HL-60 (cell line): ENCODE measurements at regions not wholly inside any gene's neighbourhood (a gene's known extent, or its start where the extent isn't known, plus 50 kb on each side); places are given as distances from the start of the nearest gene placed in this dataset.

Experiments used
- DNase-seq, 2 experiments: peaks; one replicate each; pipeline ENCODE4 v3.0.0-alpha.2; 2010 to 2020; ENCODE audit warnings: low read depth in 1 of 2, low spot score in 1 of 2
- H3K27ac ChIP-seq: fragments of 250-450 bp; sonication (Bioruptor Pico); replicated peaks from 2 replicates; pipeline ENCODE4 v1.5.1; 2020; ENCODE audit warnings: mild to moderate bottlenecking, moderate library complexity
- H3K27me3 ChIP-seq: fragments of 250-450 bp; sonication (Bioruptor Pico); 2 replicates; pipeline ENCODE4 v1.5.1; 2021; ENCODE audit warnings: mild to moderate bottlenecking, moderate library complexity; ENCODE audit not compliant: insufficient read depth, poor library complexity, severe bottlenecking
- H3K4me3 ChIP-seq: replicated peaks from 2 replicates; pipeline ENCODE4 v1.5.1; 2011; ENCODE audit warnings: mild to moderate bottlenecking, control low read depth, low read length; ENCODE audit not compliant: insufficient read depth
- GABPA ChIP-seq: IDR thresholded peaks from 2 replicates; pipeline ENCODE4 v1.6.1; 2012; ENCODE audit warnings: low read depth
- POLR2AphosphoS5 ChIP-seq: IDR thresholded peaks from 2 replicates; pipeline ENCODE4 v1.6.1; 2012; ENCODE audit warnings: low read depth
- REST ChIP-seq: IDR thresholded peaks from 2 replicates; pipeline ENCODE4 v1.6.1; 2012; ENCODE audit warnings: low read depth; ENCODE audit not compliant: insufficient replicate concordance
- SPI1 ChIP-seq: IDR thresholded peaks from 2 replicates; pipeline ENCODE4 v1.6.1; 2012; ENCODE audit warnings: low read depth, mild to moderate bottlenecking, borderline replicate concordance
- TF ChIP-seq, protein P1 (sequence below): IDR thresholded peaks from one replicate; pipeline ENCODE4 v1.5.1; 2011; ENCODE audit warnings: low read length, control low read depth, inconsistent platforms; ENCODE audit not compliant: insufficient read depth

GRCh38 chr6:40962241-40962640 lies 76.8 kb downstream of the UNC5CL start:
- H3K27ac ChIP-seq, result no peak overlapping the region
- H3K27me3 ChIP-seq, result no peaks in the 10 kb centered on the region
- TF ChIP-seq, protein P1, sequence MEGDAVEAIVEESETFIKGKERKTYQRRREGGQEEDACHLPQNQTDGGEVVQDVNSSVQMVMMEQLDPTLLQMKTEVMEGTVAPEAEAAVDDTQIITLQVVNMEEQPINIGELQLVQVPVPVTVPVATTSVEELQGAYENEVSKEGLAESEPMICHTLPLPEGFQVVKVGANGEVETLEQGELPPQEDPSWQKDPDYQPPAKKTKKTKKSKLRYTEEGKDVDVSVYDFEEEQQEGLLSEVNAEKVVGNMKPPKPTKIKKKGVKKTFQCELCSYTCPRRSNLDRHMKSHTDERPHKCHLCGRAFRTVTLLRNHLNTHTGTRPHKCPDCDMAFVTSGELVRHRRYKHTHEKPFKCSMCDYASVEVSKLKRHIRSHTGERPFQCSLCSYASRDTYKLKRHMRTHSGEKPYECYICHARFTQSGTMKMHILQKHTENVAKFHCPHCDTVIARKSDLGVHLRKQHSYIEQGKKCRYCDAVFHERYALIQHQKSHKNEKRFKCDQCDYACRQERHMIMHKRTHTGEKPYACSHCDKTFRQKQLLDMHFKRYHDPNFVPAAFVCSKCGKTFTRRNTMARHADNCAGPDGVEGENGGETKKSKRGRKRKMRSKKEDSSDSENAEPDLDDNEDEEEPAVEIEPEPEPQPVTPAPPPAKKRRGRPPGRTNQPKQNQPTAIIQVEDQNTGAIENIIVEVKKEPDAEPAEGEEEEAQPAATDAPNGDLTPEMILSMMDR, result no peak
- TF ChIP-seq POLR2AphosphoS5 (no peak), SPI1 (peak; percentile 31; the same call in 1 of the 2 replicates), REST (no peak), GABPA (no peak)
- H3K4me3 ChIP-seq, result no peak overlapping the region
- DNase-seq, result peak in 1 of 2 experiments; percentile 12

DNA sequence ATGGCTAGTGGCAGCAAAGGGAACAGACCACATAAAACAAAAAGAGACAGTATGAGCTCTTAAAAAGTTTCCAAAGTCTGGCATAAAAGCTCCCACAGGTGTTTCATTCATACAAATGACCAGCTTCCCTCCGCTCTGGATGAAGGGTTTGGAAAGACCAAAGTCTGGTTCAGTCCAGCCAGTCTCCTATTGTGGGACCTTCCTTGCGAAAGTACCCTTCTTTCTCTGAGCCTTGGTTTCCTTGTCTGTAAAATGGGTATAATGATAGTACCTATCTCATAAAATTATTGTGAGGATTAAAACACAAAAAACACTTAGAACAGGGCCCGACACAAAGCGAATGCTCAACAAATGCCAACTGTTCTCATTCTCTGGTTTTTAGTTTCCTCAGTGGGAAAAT lies 77.2 kb downstream of the UNC5CL start:
- H3K4me3 ChIP-seq, result no peak overlapping the region
- no peak overlapping the region for H3K27ac ChIP-seq
- H3K27me3 ChIP-seq, result no peaks in the 10 kb centered on the region
- TF ChIP-seq, protein P1, result no peak
- TF ChIP-seq GABPA, result no peak
- DNase-seq, result no peak

DNA sequence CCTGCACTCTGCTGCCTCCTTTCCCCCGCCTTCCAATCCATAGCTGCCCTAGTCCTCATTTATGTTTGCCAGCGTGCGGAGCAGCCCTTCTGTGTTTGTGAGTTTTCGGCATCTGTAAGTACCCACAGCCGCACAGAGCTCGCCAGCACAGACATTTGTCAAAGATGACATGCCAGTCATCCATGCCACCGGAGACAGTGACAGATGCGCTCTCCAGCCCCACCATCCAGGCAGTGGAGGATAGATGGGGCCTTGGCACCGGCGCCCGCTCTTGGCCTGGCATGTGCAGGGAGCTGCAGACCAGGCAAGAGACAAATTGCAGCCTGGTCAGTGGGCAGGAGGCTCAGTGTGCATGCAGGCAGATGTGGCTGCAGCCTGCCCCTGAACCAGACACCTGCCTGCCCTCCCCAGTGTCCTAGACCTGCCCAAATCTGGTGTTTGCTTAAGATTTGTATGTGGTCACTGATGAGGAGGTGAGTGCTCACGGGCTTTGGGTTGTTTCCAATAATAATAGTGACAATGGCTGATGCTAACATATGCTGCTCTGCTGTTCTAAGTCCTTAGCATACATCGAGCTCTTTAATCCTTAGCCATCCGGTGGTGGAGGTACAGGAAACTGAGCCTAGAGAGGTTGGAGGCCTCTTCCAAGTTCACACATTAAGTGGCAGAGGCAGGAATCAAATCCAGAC lies 78.1 kb downstream of the UNC5CL start:
- DNase-seq, result no peak
- no peaks in the 10 kb centered on the region for H3K27me3 ChIP-seq
- TF ChIP-seq, protein P1, result no peak
- no peak for TF ChIP-seq GABPA
- no peak overlapping the region for H3K4me3 ChIP-seq
- H3K27ac ChIP-seq, result no peak overlapping the region

- Histone ChIP-seq H3K4me3 (no peak overlapping the region), H3K27me3 (no peaks in the 10 kb centered on the region), H3K27ac (no peak overlapping the region)
- no peak for DNase-seq
- TF ChIP-seq SPI1 (no peak), GABPA (no peak), REST (no peak), POLR2AphosphoS5 (no peak)
- TF ChIP-seq, protein P1, result no peak
Measured at GRCh38 chr6:40959781-40960327, 79.2 kb downstream of the UNC5CL start.
